Astrocyte (in vitro differentiated cells and primary cell): ENCODE measurements at regions not wholly inside any gene's neighbourhood (a gene's known extent, or its start where the extent isn't known, plus 50 kb on each side); places are given as distances from the start of the nearest gene placed in this dataset.

ENCODE experiments used
- DNase-seq: peaks from one replicate; pipeline ENCODE4 v3.0.0-alpha.2; 2010; ENCODE audit warnings: low read depth
- FAIRE-seq: peaks from 2 replicates; lab custom pipeline; 2011; peaks lifted over from hg19 to GRCh38; lab: Jason Lieb, UNC
- H2AFZ ChIP-seq: 2 replicates; pipeline ENCODE4 v1.6.0; 2012; ENCODE audit warnings: low read depth, low read length, inconsistent platforms
- H3K27ac ChIP-seq: 2 replicates; pipeline ENCODE4 v1.5.1; 2011; ENCODE audit warnings: low read depth, low read length, inconsistent platforms
- H3K27me3 ChIP-seq: 2 replicates; pipeline ENCODE4 v1.6.0; 2011; ENCODE audit warnings: low read length, inconsistent platforms; ENCODE audit not compliant: insufficient read depth
- H3K36me3 ChIP-seq: 2 replicates; pipeline ENCODE4 v1.5.1; 2011; ENCODE audit warnings: low read length, inconsistent platforms; ENCODE audit not compliant: insufficient read depth
- H3K4me1 ChIP-seq: 2 replicates; pipeline ENCODE4 v1.5.1; 2011; ENCODE audit warnings: low read length, inconsistent platforms; ENCODE audit not compliant: insufficient read depth
- H3K4me2 ChIP-seq: 2 replicates; pipeline ENCODE4 v1.6.0; 2012; ENCODE audit warnings: low read length, inconsistent platforms
- H3K4me3 ChIP-seq: 2 replicates; pipeline ENCODE4 v1.5.1; 2011; ENCODE audit warnings: low read depth, mild to moderate bottlenecking, low read length, inconsistent platforms; ENCODE audit not compliant: insufficient read depth
- H3K79me2 ChIP-seq: 2 replicates; pipeline ENCODE4 v1.6.0; 2012; ENCODE audit warnings: mild to moderate bottlenecking, low read length, inconsistent platforms; ENCODE audit not compliant: insufficient read depth
- H3K9ac ChIP-seq: 2 replicates; pipeline ENCODE4 v1.6.0; 2012; ENCODE audit warnings: mild to moderate bottlenecking, low read length, inconsistent platforms
- H3K9me3 ChIP-seq: 2 replicates; pipeline ENCODE4 v1.5.1; 2012; ENCODE audit warnings: low read depth, mild to moderate bottlenecking, low read length, inconsistent platforms; ENCODE audit not compliant: insufficient read depth
- H4K20me1 ChIP-seq: 2 replicates; pipeline ENCODE4 v1.6.0; 2012; ENCODE audit warnings: low read length, inconsistent platforms; ENCODE audit not compliant: insufficient read depth
- H3K27ac Mint-ChIP-seq: one replicate; pipeline ENCODE4 v1.8.0; 2021; ENCODE audit warnings: mild to moderate bottlenecking, mixed read lengths; ENCODE audit not compliant: unreplicated experiment
- H3K27me3 Mint-ChIP-seq: one replicate; pipeline ENCODE4 v1.8.0; 2021; ENCODE audit warnings: low read depth, mixed read lengths; ENCODE audit not compliant: unreplicated experiment
- H3K36me3 Mint-ChIP-seq: one replicate; pipeline ENCODE4 v1.8.0; 2021; ENCODE audit warnings: low read depth, mixed read lengths; ENCODE audit not compliant: unreplicated experiment
- H3K4me1 Mint-ChIP-seq: one replicate; pipeline ENCODE4 v1.8.0; 2021; ENCODE audit warnings: low read depth, mixed read lengths; ENCODE audit not compliant: unreplicated experiment
- H3K4me3 Mint-ChIP-seq: one replicate; pipeline ENCODE4 v1.8.0; 2021; ENCODE audit warnings: mild to moderate bottlenecking, moderate library complexity, mixed read lengths; ENCODE audit not compliant: unreplicated experiment
- H3K9me3 Mint-ChIP-seq: one replicate; pipeline ENCODE4 v1.8.0; 2021; ENCODE audit warnings: mild to moderate bottlenecking, mixed read lengths; ENCODE audit not compliant: unreplicated experiment
- CTCF ChIP-seq: IDR thresholded peaks from 2 replicates; pipeline ENCODE4 v1.5.1; 2011; ENCODE audit warnings: low read depth, mild to moderate bottlenecking, inconsistent platforms, low read length, moderate library complexity; ENCODE audit not compliant: insufficient read depth
- EZH2 ChIP-seq: IDR thresholded peaks from 2 replicates; pipeline ENCODE4 v1.6.1; 2012; ENCODE audit warnings: mild to moderate bottlenecking, low read length, inconsistent platforms; ENCODE audit not compliant: insufficient read depth

- TF ChIP-seq CTCF (no peak), EZH2 (no peak)
- DNase-seq: no peak
- H3K9ac ChIP-seq: no peak overlapping the region
- Mint-ChIP-seq H3K27me3 (peaks cover 27% of the 10 kb centered on the region), H3K4me3 (no peak overlapping the region), H3K27ac (no peak overlapping the region), H3K9me3 (peaks cover 12% of the 10 kb centered on the region), H3K4me1 (peaks cover 22% of the 10 kb centered on the region), H3K36me3 (no peaks in the 10 kb centered on the region)
- no peak overlapping the region for H3K27ac ChIP-seq
- no peaks in the 10 kb centered on the region for H3K79me2 ChIP-seq
- H4K20me1 ChIP-seq: no peaks in the 10 kb centered on the region
- H3K9me3 ChIP-seq: peaks cover 5% of the 10 kb centered on the region
- no peak for FAIRE-seq
- no peak overlapping the region for H3K4me2 ChIP-seq
- peaks cover 18% of the 10 kb centered on the region for H3K4me1 ChIP-seq
- peaks cover 7% of the 10 kb centered on the region for H3K27me3 ChIP-seq
- H2AFZ ChIP-seq: no peak overlapping the region
- H3K36me3 ChIP-seq: no peaks in the 10 kb centered on the region
- H3K4me3 ChIP-seq: no peak overlapping the region
Measured at GRCh38 chr10:78832281-78832680, 236.5 kb upstream of the ZMIZ1 start.

- Histone ChIP-seq H3K9me3 (no peaks in the 10 kb centered on the region), H3K4me2 (no peak overlapping the region), H3K4me3 (no peak overlapping the region), H4K20me1 (no peaks in the 10 kb centered on the region), H3K79me2 (no peaks in the 10 kb centered on the region), H3K4me1 (no peaks in the 10 kb centered on the region), H3K27ac (no peak overlapping the region), H3K27me3 (peaks cover 12% of the 10 kb centered on the region), H3K9ac (no peak overlapping the region), H3K36me3 (no peaks in the 10 kb centered on the region), H2AFZ (no peak overlapping the region)
- Mint-ChIP-seq H3K36me3 (no peaks in the 10 kb centered on the region), H3K9me3 (peaks cover 12% of the 10 kb centered on the region), H3K27ac (no peak overlapping the region), H3K27me3 (peaks cover 45% of the 10 kb centered on the region), H3K4me3 (no peak overlapping the region), H3K4me1 (no peaks in the 10 kb centered on the region)
- DNase-seq (peak; percentile 12), FAIRE-seq (no peak)
- TF ChIP-seq CTCF (no peak), EZH2 (no peak)
Measured at GRCh38 chr10:78838141-78838657, 230.6 kb upstream of the ZMIZ1 start.

GRCh38 chr10:78843495-78843894, 225.3 kb upstream of the ZMIZ1 start:
- Mint-ChIP-seq H3K27me3 (peaks cover 53% of the 10 kb centered on the region), H3K36me3 (no peaks in the 10 kb centered on the region), H3K27ac (no peak overlapping the region), H3K4me3 (no peak overlapping the region), H3K4me1 (peaks cover 3% of the 10 kb centered on the region), H3K9me3 (peaks cover 14% of the 10 kb centered on the region)
- Histone ChIP-seq H3K36me3 (no peaks in the 10 kb centered on the region), H3K9me3 (no peaks in the 10 kb centered on the region), H3K4me2 (no peak overlapping the region), H3K9ac (no peak overlapping the region), H2AFZ (no peak overlapping the region), H3K4me1 (no peaks in the 10 kb centered on the region), H4K20me1 (no peaks in the 10 kb centered on the region), H3K27ac (no peak overlapping the region), H3K4me3 (no peak overlapping the region), H3K79me2 (no peaks in the 10 kb centered on the region), H3K27me3 (peaks cover 9% of the 10 kb centered on the region)
- FAIRE-seq (no peak), DNase-seq (no peak)
- no peak for TF ChIP-seq EZH2
- no peak for TF ChIP-seq CTCF
